Astrocyte (in vitro differentiated cells and primary cell): ENCODE measurements at regions not wholly inside any gene's neighbourhood (a gene's known extent, or its start where the extent isn't known, plus 50 kb on each side); places are given as distances from the start of the nearest gene placed in this dataset.

ENCODE experiments used
- DNase-seq: peaks from one replicate; pipeline ENCODE4 v3.0.0-alpha.2; 2010; ENCODE audit warnings: low read depth
- FAIRE-seq: peaks from 2 replicates; lab custom pipeline; 2011; peaks lifted over from hg19 to GRCh38; lab: Jason Lieb, UNC
- H2AFZ ChIP-seq: 2 replicates; pipeline ENCODE4 v1.6.0; 2012; ENCODE audit warnings: low read depth, low read length, inconsistent platforms
- H3K27ac ChIP-seq: 2 replicates; pipeline ENCODE4 v1.5.1; 2011; ENCODE audit warnings: low read depth, low read length, inconsistent platforms
- H3K27me3 ChIP-seq: 2 replicates; pipeline ENCODE4 v1.6.0; 2011; ENCODE audit warnings: low read length, inconsistent platforms; ENCODE audit not compliant: insufficient read depth
- H3K36me3 ChIP-seq: 2 replicates; pipeline ENCODE4 v1.5.1; 2011; ENCODE audit warnings: low read length, inconsistent platforms; ENCODE audit not compliant: insufficient read depth
- H3K4me1 ChIP-seq: 2 replicates; pipeline ENCODE4 v1.5.1; 2011; ENCODE audit warnings: low read length, inconsistent platforms; ENCODE audit not compliant: insufficient read depth
- H3K4me2 ChIP-seq: 2 replicates; pipeline ENCODE4 v1.6.0; 2012; ENCODE audit warnings: low read length, inconsistent platforms
- H3K4me3 ChIP-seq: 2 replicates; pipeline ENCODE4 v1.5.1; 2011; ENCODE audit warnings: low read depth, mild to moderate bottlenecking, low read length, inconsistent platforms; ENCODE audit not compliant: insufficient read depth
- H3K79me2 ChIP-seq: 2 replicates; pipeline ENCODE4 v1.6.0; 2012; ENCODE audit warnings: mild to moderate bottlenecking, low read length, inconsistent platforms; ENCODE audit not compliant: insufficient read depth
- H3K9ac ChIP-seq: 2 replicates; pipeline ENCODE4 v1.6.0; 2012; ENCODE audit warnings: mild to moderate bottlenecking, low read length, inconsistent platforms
- H3K9me3 ChIP-seq: 2 replicates; pipeline ENCODE4 v1.5.1; 2012; ENCODE audit warnings: low read depth, mild to moderate bottlenecking, low read length, inconsistent platforms; ENCODE audit not compliant: insufficient read depth
- H4K20me1 ChIP-seq: 2 replicates; pipeline ENCODE4 v1.6.0; 2012; ENCODE audit warnings: low read length, inconsistent platforms; ENCODE audit not compliant: insufficient read depth
- H3K27ac Mint-ChIP-seq: one replicate; pipeline ENCODE4 v1.8.0; 2021; ENCODE audit warnings: mild to moderate bottlenecking, mixed read lengths; ENCODE audit not compliant: unreplicated experiment
- H3K27me3 Mint-ChIP-seq: one replicate; pipeline ENCODE4 v1.8.0; 2021; ENCODE audit warnings: low read depth, mixed read lengths; ENCODE audit not compliant: unreplicated experiment
- H3K36me3 Mint-ChIP-seq: one replicate; pipeline ENCODE4 v1.8.0; 2021; ENCODE audit warnings: low read depth, mixed read lengths; ENCODE audit not compliant: unreplicated experiment
- H3K4me1 Mint-ChIP-seq: one replicate; pipeline ENCODE4 v1.8.0; 2021; ENCODE audit warnings: low read depth, mixed read lengths; ENCODE audit not compliant: unreplicated experiment
- H3K4me3 Mint-ChIP-seq: one replicate; pipeline ENCODE4 v1.8.0; 2021; ENCODE audit warnings: mild to moderate bottlenecking, moderate library complexity, mixed read lengths; ENCODE audit not compliant: unreplicated experiment
- H3K9me3 Mint-ChIP-seq: one replicate; pipeline ENCODE4 v1.8.0; 2021; ENCODE audit warnings: mild to moderate bottlenecking, mixed read lengths; ENCODE audit not compliant: unreplicated experiment
- EZH2 ChIP-seq: IDR thresholded peaks from 2 replicates; pipeline ENCODE4 v1.6.1; 2012; ENCODE audit warnings: mild to moderate bottlenecking, low read length, inconsistent platforms; ENCODE audit not compliant: insufficient read depth
- TF ChIP-seq, protein P1 (sequence below): IDR thresholded peaks from 2 replicates; pipeline ENCODE4 v1.5.1; 2011; ENCODE audit warnings: low read depth, mild to moderate bottlenecking, inconsistent platforms, low read length, moderate library complexity; ENCODE audit not compliant: insufficient read depth

DNA sequence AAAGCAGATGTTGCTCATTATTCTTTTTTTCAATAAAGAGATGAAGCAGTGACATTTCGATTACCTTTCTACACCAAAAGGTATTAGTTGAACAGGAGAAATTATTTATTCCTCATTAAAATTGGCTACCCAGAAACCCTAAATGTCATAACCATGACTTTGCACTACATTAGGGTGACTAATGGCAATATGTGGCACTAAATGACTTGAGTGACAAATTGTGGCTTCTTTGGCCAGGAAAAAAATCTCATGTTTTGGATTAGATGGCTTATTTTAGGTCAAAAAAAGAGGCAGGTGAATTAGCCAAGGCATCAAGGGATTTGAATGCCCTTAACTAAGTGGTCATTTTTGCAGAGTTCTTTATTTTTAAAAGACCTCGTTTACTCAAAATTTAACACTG is 353.9 kb downstream of the NDFIP2 start:
- Histone ChIP-seq H2AFZ (no peak overlapping the region), H3K27ac (no peak overlapping the region), H3K4me2 (no peak overlapping the region), H3K27me3 (no peaks in the 10 kb centered on the region), H3K4me3 (no peak overlapping the region), H3K79me2 (no peaks in the 10 kb centered on the region), H3K9me3 (no peaks in the 10 kb centered on the region), H3K9ac (no peak overlapping the region), H3K4me1 (peaks cover 9% of the 10 kb centered on the region), H4K20me1 (no peaks in the 10 kb centered on the region), H3K36me3 (no peaks in the 10 kb centered on the region)
- Mint-ChIP-seq H3K27ac (no peak overlapping the region), H3K4me3 (no peak overlapping the region), H3K36me3 (no peaks in the 10 kb centered on the region), H3K4me1 (peaks cover 22% of the 10 kb centered on the region), H3K27me3 (no peaks in the 10 kb centered on the region), H3K9me3 (peaks cover 5% of the 10 kb centered on the region)
- no peak for FAIRE-seq
- no peak for TF ChIP-seq EZH2
- TF ChIP-seq, protein P1, sequence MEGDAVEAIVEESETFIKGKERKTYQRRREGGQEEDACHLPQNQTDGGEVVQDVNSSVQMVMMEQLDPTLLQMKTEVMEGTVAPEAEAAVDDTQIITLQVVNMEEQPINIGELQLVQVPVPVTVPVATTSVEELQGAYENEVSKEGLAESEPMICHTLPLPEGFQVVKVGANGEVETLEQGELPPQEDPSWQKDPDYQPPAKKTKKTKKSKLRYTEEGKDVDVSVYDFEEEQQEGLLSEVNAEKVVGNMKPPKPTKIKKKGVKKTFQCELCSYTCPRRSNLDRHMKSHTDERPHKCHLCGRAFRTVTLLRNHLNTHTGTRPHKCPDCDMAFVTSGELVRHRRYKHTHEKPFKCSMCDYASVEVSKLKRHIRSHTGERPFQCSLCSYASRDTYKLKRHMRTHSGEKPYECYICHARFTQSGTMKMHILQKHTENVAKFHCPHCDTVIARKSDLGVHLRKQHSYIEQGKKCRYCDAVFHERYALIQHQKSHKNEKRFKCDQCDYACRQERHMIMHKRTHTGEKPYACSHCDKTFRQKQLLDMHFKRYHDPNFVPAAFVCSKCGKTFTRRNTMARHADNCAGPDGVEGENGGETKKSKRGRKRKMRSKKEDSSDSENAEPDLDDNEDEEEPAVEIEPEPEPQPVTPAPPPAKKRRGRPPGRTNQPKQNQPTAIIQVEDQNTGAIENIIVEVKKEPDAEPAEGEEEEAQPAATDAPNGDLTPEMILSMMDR: no peak
- DNase-seq: no peak

DNA sequence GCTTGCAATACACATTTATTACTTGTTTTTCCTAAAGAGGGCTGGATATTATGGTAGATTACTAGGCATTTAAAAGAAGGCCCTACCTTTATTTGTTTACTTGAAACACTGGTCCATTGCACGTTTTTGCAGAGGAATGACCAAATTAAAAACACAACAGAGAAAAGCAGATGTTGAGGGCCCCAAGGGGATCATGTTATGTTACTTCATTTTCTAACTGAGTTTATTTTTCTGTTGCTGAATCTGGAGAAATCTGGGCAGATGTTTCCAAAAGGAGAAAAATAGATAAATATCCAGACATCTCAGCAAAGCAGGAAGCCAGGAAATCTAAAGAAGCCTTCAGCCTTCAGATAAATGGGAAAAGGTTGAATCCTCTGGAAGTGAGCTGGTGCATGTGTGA is 353.0 kb downstream of the NDFIP2 start:
- no peak overlapping the region for H3K27ac ChIP-seq
- H4K20me1 ChIP-seq: no peaks in the 10 kb centered on the region
- Mint-ChIP-seq H3K36me3 (no peaks in the 10 kb centered on the region), H3K4me3 (no peak overlapping the region), H3K4me1 (peaks cover 22% of the 10 kb centered on the region), H3K27ac (no peak overlapping the region), H3K9me3 (peaks cover 5% of the 10 kb centered on the region), H3K27me3 (no peaks in the 10 kb centered on the region)
- no peak for TF ChIP-seq EZH2
- TF ChIP-seq, protein P1: no peak
- H3K9ac ChIP-seq: no peak overlapping the region
- DNase-seq (no peak), FAIRE-seq (no peak)
- H3K4me2 ChIP-seq: no peak overlapping the region
- no peaks in the 10 kb centered on the region for H3K27me3 ChIP-seq
- H3K36me3 ChIP-seq: no peaks in the 10 kb centered on the region
- H3K4me1 ChIP-seq: peaks cover 9% of the 10 kb centered on the region
- H3K4me3 ChIP-seq: no peak overlapping the region
- no peaks in the 10 kb centered on the region for H3K9me3 ChIP-seq
- no peaks in the 10 kb centered on the region for H3K79me2 ChIP-seq
- no peak overlapping the region for H2AFZ ChIP-seq

DNA sequence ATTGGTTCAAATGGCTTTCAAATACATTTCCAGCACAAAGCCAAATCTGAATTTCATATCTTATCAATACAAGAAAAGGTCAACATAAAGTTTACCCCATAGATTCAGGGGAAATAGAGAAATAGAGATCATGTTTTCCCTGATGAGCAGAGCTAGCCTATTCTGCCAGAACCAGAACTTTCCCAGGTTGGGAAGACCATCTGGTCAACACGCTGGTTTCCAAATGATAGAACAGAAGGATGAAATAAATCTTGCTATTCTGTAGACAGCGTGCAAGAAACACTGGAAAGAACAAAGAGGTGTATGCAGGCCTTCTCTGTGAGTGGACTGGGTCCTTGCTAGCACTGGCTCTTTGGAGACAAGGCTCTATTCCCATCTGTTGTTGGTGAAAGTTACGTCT is 350.6 kb downstream of the NDFIP2 start:
- FAIRE-seq: no peak
- H3K4me1 Mint-ChIP-seq: peaks cover 9% of the 10 kb centered on the region

More for the DNA sequence above, 350.6 kb downstream of the NDFIP2 start:
- TF ChIP-seq, protein P1: no peak
- TF ChIP-seq EZH2: no peak
- H2AFZ ChIP-seq: no peak overlapping the region
- H3K79me2 ChIP-seq: no peaks in the 10 kb centered on the region
- no peaks in the 10 kb centered on the region for H3K4me1 ChIP-seq
- H3K27ac ChIP-seq: no peak overlapping the region
- DNase-seq: no peak
- H3K9me3 ChIP-seq: no peaks in the 10 kb centered on the region
- Mint-ChIP-seq H3K36me3 (no peaks in the 10 kb centered on the region), H3K27me3 (no peaks in the 10 kb centered on the region), H3K9me3 (peaks cover 6% of the 10 kb centered on the region), H3K4me3 (no peak overlapping the region), H3K27ac (no peak overlapping the region)
- no peak overlapping the region for H3K4me3 ChIP-seq
- no peaks in the 10 kb centered on the region for H3K27me3 ChIP-seq
- H3K36me3 ChIP-seq: no peaks in the 10 kb centered on the region
- no peaks in the 10 kb centered on the region for H4K20me1 ChIP-seq
- no peak overlapping the region for H3K4me2 ChIP-seq
- H3K9ac ChIP-seq: no peak overlapping the region
